Smooth muscle cell (in vitro differentiated cells): ENCODE measurements at regions not wholly inside any gene's neighbourhood (a gene's known extent, or its start where the extent isn't known, plus 50 kb on each side); places are given as distances from the start of the nearest gene placed in this dataset.

ENCODE experiments used
- DNase-seq: peaks from one replicate; lab custom pipeline; 2025; ENCODE audit not compliant: unreplicated experiment; lab: John Stamatoyannopoulos, UW
- H2AFZ ChIP-seq: fragments of 200-600 bp; sonication (generic); 2 replicates; pipeline ENCODE4 v1.6.0; 2016; ENCODE audit warnings: antibody characterized with exemption, low read depth, mild to moderate bottlenecking
- H3F3A ChIP-seq: fragments of 200-600 bp; sonication (generic); 2 replicates; pipeline ENCODE4 v1.6.0; 2017; ENCODE audit warnings: antibody characterized with exemption, low read depth
- H3K27ac ChIP-seq: fragments of 200-600 bp; sonication (generic); 2 replicates; pipeline ENCODE4 v1.5.1; 2016; ENCODE audit warnings: low read depth, mild to moderate bottlenecking
- H3K27me3 ChIP-seq: fragments of 200-600 bp; sonication (generic); 2 replicates; pipeline ENCODE4 v1.6.1; 2016; ENCODE audit warnings: low read depth, mild to moderate bottlenecking
- H3K36me3 ChIP-seq: fragments of 200-600 bp; sonication (generic); 2 replicates; pipeline ENCODE4 v1.5.1; 2016; ENCODE audit warnings: low read depth
- H3K4me1 ChIP-seq: fragments of 200-600 bp; sonication (generic); 2 replicates; pipeline ENCODE4 v1.5.1; 2016; ENCODE audit warnings: low read depth
- H3K4me2 ChIP-seq: fragments of 200-600 bp; sonication (generic); 2 replicates; pipeline ENCODE4 v1.6.0; 2016; ENCODE audit warnings: mild to moderate bottlenecking
- H3K4me3 ChIP-seq: fragments of 200-600 bp; sonication (generic); 2 replicates; pipeline ENCODE4 v1.5.1; 2016; ENCODE audit warnings: mild to moderate bottlenecking
- H3K79me2 ChIP-seq: fragments of 200-600 bp; sonication (generic); 2 replicates; pipeline ENCODE4 v1.6.0; 2016; ENCODE audit warnings: low read depth, mild to moderate bottlenecking
- H3K9ac ChIP-seq: fragments of 200-600 bp; sonication (generic); 2 replicates; pipeline ENCODE4 v1.6.0; 2016; ENCODE audit warnings: low read depth
- H3K9me3 ChIP-seq: fragments of 200-600 bp; sonication (generic); replicated peaks from 2 replicates; pipeline ENCODE4 v1.5.1; 2016; ENCODE audit warnings: low read depth
- H4K20me1 ChIP-seq: fragments of 200-600 bp; sonication (generic); 2 replicates; pipeline ENCODE4 v1.6.0; 2016; ENCODE audit warnings: low read depth
- WGBS: methylation state at CpG from one replicate; pipeline ENCODE4 v1.1.7; 2016; ENCODE audit warnings: low lambda C conversion rate; 5-methylcytosine and 5-hydroxymethylcytosine counted together
- TF ChIP-seq, protein P1 (sequence below): fragments of 200-600 bp; sonication (generic); IDR thresholded peaks from 2 replicates; pipeline ENCODE4 v1.5.1; 2017; ENCODE audit warnings: borderline replicate concordance, mild to moderate bottlenecking, antibody characterized with exemption; ENCODE audit not compliant: insufficient read depth, poor library complexity, severe bottlenecking

DNA sequence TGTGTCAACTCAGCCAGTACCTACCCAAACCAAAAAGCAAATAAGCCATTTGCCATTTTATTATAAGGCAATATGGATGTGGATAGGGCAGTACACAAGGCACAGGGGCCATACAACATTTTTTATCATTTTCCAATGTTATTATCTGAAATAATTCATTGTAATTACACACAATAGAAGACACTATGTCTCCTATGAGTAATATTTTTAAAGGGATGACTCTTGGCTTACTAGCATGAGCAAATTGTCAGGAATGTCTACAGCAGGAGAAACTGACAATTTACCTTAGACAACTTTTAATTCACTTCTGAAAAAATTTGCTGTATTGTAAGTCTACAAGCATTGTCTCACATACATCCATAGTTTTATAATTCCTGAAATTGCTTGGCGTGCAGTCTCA, 1193.9 kb upstream of the CELF4 start:
- TF ChIP-seq, protein P1, sequence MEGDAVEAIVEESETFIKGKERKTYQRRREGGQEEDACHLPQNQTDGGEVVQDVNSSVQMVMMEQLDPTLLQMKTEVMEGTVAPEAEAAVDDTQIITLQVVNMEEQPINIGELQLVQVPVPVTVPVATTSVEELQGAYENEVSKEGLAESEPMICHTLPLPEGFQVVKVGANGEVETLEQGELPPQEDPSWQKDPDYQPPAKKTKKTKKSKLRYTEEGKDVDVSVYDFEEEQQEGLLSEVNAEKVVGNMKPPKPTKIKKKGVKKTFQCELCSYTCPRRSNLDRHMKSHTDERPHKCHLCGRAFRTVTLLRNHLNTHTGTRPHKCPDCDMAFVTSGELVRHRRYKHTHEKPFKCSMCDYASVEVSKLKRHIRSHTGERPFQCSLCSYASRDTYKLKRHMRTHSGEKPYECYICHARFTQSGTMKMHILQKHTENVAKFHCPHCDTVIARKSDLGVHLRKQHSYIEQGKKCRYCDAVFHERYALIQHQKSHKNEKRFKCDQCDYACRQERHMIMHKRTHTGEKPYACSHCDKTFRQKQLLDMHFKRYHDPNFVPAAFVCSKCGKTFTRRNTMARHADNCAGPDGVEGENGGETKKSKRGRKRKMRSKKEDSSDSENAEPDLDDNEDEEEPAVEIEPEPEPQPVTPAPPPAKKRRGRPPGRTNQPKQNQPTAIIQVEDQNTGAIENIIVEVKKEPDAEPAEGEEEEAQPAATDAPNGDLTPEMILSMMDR, result no peak
- Histone ChIP-seq H3K4me1 (no peaks in the 10 kb centered on the region), H3K27me3 (peaks cover 10% of the 10 kb centered on the region), H4K20me1 (no peaks in the 10 kb centered on the region), H3K27ac (peak overlapping the region; percentile 70), H2AFZ (no peak overlapping the region), H3F3A (no peaks in the 10 kb centered on the region), H3K36me3 (no peaks in the 10 kb centered on the region), H3K79me2 (no peaks in the 10 kb centered on the region), H3K4me2 (no peak overlapping the region), H3K4me3 (no peak overlapping the region), H3K9ac (no peak overlapping the region), H3K9me3 (no peaks in the 10 kb centered on the region)
- DNase-seq, result no peak
- WGBS, result 82% methylated on average over 1 of the region's 1 CpG

DNA sequence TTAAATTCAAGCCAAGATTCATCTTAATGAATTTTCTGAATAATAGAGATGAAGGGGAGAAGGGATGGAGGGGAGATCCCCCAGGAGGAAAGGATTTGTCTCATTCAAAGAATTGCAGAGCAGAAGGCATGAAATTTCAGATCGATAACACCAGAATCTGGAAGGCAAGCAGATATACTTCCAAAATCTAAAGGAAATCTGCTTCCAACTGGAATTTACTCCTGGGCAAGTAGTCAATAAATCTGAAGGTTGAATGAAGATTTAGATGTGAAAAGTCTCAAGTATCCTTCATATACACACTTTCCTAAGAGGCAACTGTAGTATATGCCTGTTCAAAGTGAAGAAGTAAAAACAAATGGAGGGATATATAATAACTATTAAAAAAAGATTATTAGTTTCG, 1190.8 kb upstream of the CELF4 start:
- no peak overlapping the region for H2AFZ ChIP-seq
- TF ChIP-seq, protein P1, result no peak
- no peak overlapping the region for H3K4me3 ChIP-seq
- no peak overlapping the region for H3K4me2 ChIP-seq
- peaks cover 10% of the 10 kb centered on the region for H3K27me3 ChIP-seq
- no peak for DNase-seq
- no peaks in the 10 kb centered on the region for H3K9me3 ChIP-seq
- no peaks in the 10 kb centered on the region for H3K79me2 ChIP-seq
- H3K4me1 ChIP-seq, result no peaks in the 10 kb centered on the region
- H3K36me3 ChIP-seq, result no peaks in the 10 kb centered on the region
- H3K27ac ChIP-seq, result no peak overlapping the region
- no peaks in the 10 kb centered on the region for H3F3A ChIP-seq
- H4K20me1 ChIP-seq, result no peaks in the 10 kb centered on the region
- WGBS, result 91% methylated on average over 2 of the region's 2 CpGs
- H3K9ac ChIP-seq, result no peak overlapping the region

DNA sequence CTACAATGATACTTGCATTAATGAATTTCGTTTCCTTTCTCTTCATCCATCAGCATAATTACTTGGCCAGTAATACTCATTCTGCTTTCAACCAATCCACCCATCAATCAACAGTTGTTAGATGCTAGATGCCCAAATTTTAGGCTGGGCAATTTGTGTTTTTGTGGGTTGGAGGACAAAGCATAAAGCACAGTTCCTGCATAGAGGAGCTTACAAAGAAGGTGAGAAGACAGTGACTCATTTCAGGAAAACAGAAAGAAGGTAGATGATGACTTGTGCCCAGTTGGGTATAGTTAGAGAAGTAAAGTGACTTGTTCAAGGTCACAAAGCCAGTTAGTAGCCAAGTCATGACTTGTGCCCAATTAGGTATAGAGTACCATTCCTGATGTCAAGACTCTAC, 1186.8 kb upstream of the CELF4 start:
- WGBS, result 86% methylated on average over 1 of the region's 1 CpG

DNA sequence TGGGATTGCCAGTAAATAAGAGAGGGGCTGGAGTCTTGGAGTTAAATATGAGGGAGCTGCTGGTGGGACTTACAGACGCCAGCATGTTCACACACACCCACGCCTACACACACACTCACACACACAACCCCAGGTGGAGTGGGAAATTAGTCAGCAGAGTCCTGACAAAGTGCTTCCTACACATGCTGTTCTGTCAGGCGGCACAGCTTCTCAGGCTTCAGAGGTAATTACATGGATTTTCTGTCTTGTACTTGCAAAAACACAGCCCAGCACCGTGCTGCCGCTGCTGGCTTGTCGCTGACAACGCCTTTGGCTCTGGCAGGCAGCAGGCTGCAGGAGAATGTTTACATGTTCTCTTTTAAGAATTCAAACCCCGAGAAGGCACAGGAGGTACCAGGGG, 1186.3 kb upstream of the CELF4 start:
- TF ChIP-seq, protein P1, result no peak
- H4K20me1 ChIP-seq, result no peaks in the 10 kb centered on the region
- H3F3A ChIP-seq, result no peaks in the 10 kb centered on the region
- H3K4me1 ChIP-seq, result no peaks in the 10 kb centered on the region
- H3K79me2 ChIP-seq, result no peaks in the 10 kb centered on the region
- WGBS, result 10% methylated on average over 8 of the region's 8 CpGs
- H3K4me3 ChIP-seq, result no peak overlapping the region
- peaks cover 10% of the 10 kb centered on the region for H3K27me3 ChIP-seq
- H3K4me2 ChIP-seq, result peak overlapping the region; percentile 76
- H3K36me3 ChIP-seq, result no peaks in the 10 kb centered on the region
- DNase-seq, result no peak
- H3K9me3 ChIP-seq, result no peaks in the 10 kb centered on the region
- no peak overlapping the region for H3K9ac ChIP-seq
- H3K27ac ChIP-seq, result no peak overlapping the region
- peak overlapping the region; percentile 53 for H2AFZ ChIP-seq

More for the DNA sequence above, 1186.8 kb upstream of the CELF4 start:
- Histone ChIP-seq H3K79me2 (no peaks in the 10 kb centered on the region), H2AFZ (no peak overlapping the region), H3K27ac (no peak overlapping the region), H3K4me3 (no peak overlapping the region), H3K9ac (no peak overlapping the region), H3F3A (no peaks in the 10 kb centered on the region), H4K20me1 (no peaks in the 10 kb centered on the region), H3K9me3 (no peaks in the 10 kb centered on the region), H3K4me2 (peak overlapping the region; percentile 76), H3K36me3 (no peaks in the 10 kb centered on the region), H3K4me1 (no peaks in the 10 kb centered on the region), H3K27me3 (peaks cover 10% of the 10 kb centered on the region)
- no peak for DNase-seq
- TF ChIP-seq, protein P1, result no peak
